BLaER1 (cell line): ENCODE measurements at regions not wholly inside any gene's neighbourhood (a gene's known extent, or its start where the extent isn't known, plus 50 kb on each side); places are given as distances from the start of the nearest gene placed in this dataset.

Experiments
- H3K27ac ChIP-seq: shearing (Covaris generic); formaldehyde crosslinking; 2 replicates; pipeline ENCODE4 v1.8.1; 2022
- H3K27me3 ChIP-seq: shearing (Covaris generic); formaldehyde crosslinking; 2 replicates; pipeline ENCODE4 v1.8.1; 2022
- H3K36me3 ChIP-seq: shearing (Covaris generic); formaldehyde crosslinking; 2 replicates; pipeline ENCODE4 v1.8.1; 2022
- H3K4me1 ChIP-seq: shearing (Covaris generic); formaldehyde crosslinking; 2 replicates; pipeline ENCODE4 v1.8.1; 2022
- H3K4me2 ChIP-seq: shearing (Covaris generic); formaldehyde crosslinking; 2 replicates; pipeline ENCODE4 v1.8.1; 2022
- H3K4me3 ChIP-seq: shearing (Covaris generic); formaldehyde crosslinking; 2 replicates; pipeline ENCODE4 v1.8.1; 2022
- H3K9ac ChIP-seq: shearing (Covaris generic); formaldehyde crosslinking; 2 replicates; pipeline ENCODE4 v1.8.1; 2022
- H3K9me3 ChIP-seq: shearing (Covaris generic); formaldehyde crosslinking; 2 replicates; pipeline ENCODE4 v1.8.1; 2022
- H4K20me1 ChIP-seq: shearing (Covaris generic); formaldehyde crosslinking; 2 replicates; pipeline ENCODE4 v1.8.1; 2022
- Cebpa-rat ChIP-seq: shearing (Covaris generic); IDR thresholded peaks from 2 replicates; pipeline ENCODE4 v1.8.1; 2022

DNA sequence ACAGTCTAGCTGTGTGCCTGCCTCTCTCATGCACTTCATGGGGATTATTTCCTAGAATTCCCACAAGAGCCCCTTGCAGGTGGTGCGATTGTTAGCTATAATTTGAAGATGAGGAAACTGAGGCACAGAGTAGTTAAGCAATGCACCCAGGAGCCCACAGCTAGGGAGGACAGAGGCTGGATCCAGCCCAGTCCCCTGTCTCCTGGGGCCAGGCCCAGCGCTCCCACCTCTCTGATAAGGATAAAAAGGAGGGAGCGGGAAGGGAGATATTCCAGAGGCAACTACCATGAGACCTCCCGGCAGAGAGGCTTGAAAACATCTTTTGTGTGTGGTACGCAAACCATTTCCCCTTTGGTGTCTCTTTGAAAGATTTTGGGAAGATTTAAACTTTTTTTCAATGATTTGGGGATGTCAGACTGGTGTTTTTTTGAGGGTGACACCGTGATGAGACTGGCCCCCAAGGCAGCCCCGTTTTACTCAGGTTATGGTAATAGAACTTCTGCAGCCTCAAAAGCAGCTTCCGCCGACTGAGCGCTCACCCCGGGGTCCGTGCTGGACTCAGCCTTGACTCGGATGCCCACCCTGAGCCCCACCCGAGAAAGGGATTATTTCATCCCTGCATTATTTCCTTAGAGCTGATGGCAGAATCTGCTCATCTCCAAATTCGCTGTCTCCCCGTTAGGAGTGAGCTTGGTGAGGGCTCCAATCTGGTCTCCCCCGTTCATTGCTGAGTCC lies 144.7 kb upstream of the IER5L start:
- Histone ChIP-seq H3K27ac (0 out of 2 replicates have a peak overlapping the region, but pooled peaks have one; percentile 31), H3K4me3 (no peak overlapping the region)

DNA sequence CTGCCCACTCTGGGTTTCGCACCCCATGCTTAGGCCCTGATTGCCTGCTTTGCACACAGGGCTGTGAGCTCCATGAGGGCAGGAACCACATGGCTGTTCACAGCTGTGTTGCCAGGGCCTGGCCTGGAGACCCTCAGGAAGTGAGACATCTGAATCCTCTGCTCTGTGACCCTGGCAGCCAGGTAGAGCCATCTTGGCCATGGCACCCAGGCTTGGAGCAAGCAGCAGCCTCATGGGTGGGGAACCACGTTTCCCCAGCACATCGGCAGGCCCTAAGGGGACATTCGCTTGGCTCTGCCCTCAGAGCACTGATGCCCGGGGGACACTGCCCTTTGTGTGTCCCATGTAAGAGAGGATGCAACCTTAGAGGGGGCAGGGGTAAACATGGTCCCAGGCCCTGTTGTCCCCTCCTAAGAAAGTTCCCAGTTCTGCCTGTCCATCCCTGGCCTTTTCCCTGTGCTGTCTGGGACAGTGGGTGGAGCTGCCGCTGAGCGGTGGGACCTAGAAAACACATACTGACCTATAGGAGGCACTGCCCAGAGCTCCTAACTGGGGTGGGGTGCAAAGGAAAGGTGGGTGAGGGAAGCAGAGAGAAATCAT lies 144.1 kb upstream of the IER5L start:
- H3K4me2 ChIP-seq, result peak overlapping the region; percentile 100
- H3K9ac ChIP-seq, result 0 out of 2 replicates have a peak overlapping the region, but pooled peaks have one; percentile 3

More for the DNA sequence above, 144.7 kb upstream of the IER5L start:
- Histone ChIP-seq H3K27me3 (no peaks in the 10 kb centered on the region), H4K20me1 (no peaks in the 10 kb centered on the region), H3K9ac (peak overlapping the region; percentile 3; the same call in 1 of the 2 replicates), H3K9me3 (no peaks in the 10 kb centered on the region), H3K4me1 (peaks cover 69% of the 10 kb centered on the region), H3K36me3 (no peaks in the 10 kb centered on the region), H3K4me2 (no peak overlapping the region)
- no peak for TF ChIP-seq Cebpa-rat

GRCh38 chr9:129321286-129322021 lies 143.4 kb upstream of the IER5L start:
- Histone ChIP-seq H3K4me2 (peak overlapping the region; percentile 100), H3K4me3 (peak overlapping the region; percentile 66), H3K9ac (peak overlapping the region; percentile 79)

More for the DNA sequence above, 144.1 kb upstream of the IER5L start:
- no peaks in the 10 kb centered on the region for H3K36me3 ChIP-seq
- H3K4me1 ChIP-seq, result peaks cover 69% of the 10 kb centered on the region
- no peaks in the 10 kb centered on the region for H3K27me3 ChIP-seq
- H3K4me3 ChIP-seq, result no peak overlapping the region
- no peak for TF ChIP-seq Cebpa-rat
- no peaks in the 10 kb centered on the region for H4K20me1 ChIP-seq
- peak overlapping the region; percentile 92 for H3K27ac ChIP-seq
- H3K9me3 ChIP-seq, result no peaks in the 10 kb centered on the region

DNA sequence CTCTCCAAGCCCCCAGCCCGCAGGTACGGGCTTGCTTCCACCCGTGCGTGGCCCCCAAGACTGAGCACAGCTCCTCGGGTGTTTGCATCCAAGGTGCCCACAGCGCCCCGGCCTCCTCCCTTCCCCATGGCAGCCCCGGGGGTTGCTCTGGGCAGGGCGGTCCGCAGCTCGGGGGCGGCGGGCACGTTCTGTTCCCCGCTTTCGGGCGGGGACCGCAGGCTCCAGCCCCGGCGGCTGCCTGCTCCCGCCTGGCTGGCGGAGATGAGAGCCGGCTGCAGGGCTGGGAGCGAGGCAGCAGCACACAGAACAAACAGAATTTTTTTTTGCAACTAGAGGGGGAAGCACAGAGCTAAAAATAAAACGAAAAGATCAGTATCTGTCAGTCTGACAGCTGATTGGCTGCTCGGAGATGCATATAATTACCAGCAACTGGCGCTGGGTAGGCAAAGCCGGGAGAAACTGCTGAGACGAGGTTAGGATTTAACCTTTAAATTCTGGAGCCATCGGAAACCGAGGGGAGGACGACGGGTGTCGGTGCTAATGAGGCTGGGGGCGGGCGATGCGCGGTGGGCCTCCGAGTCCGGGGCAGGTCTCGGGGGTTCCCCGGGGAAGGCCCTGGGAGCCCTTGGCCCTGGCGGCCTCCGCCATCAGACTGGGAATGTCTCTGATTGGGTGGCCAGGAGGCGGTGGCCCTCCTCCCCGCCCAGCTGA lies 142.7 kb upstream of the IER5L start:
- Histone ChIP-seq H3K27me3 (no peaks in the 10 kb centered on the region), H3K4me1 (peaks cover 64% of the 10 kb centered on the region), H4K20me1 (no peaks in the 10 kb centered on the region), H3K36me3 (no peaks in the 10 kb centered on the region), H3K4me3 (peak overlapping the region; percentile 66), H3K9me3 (no peaks in the 10 kb centered on the region), H3K9ac (peak overlapping the region; percentile 79), H3K27ac (peak overlapping the region; percentile 92), H3K4me2 (peak overlapping the region; percentile 100)
- TF ChIP-seq Cebpa-rat, result no peak

More at GRCh38 chr9:129321286-129322021, 143.4 kb upstream of the IER5L start:
- Histone ChIP-seq H3K36me3 (no peaks in the 10 kb centered on the region), H3K27me3 (no peaks in the 10 kb centered on the region), H3K9me3 (no peaks in the 10 kb centered on the region), H3K4me1 (peaks cover 67% of the 10 kb centered on the region), H3K27ac (peak overlapping the region; percentile 92), H4K20me1 (no peaks in the 10 kb centered on the region)
- no peak for TF ChIP-seq Cebpa-rat

GRCh38 chr9:129319938-129320481 lies 141.9 kb upstream of the IER5L start:
- H3K4me3 ChIP-seq, result peak overlapping the region; percentile 66
- H3K36me3 ChIP-seq, result no peaks in the 10 kb centered on the region
- H3K4me2 ChIP-seq, result peak overlapping the region; percentile 100
- peak overlapping the region; percentile 79 for H3K9ac ChIP-seq
- H3K9me3 ChIP-seq, result no peaks in the 10 kb centered on the region
- H3K4me1 ChIP-seq, result peaks cover 60% of the 10 kb centered on the region
- TF ChIP-seq Cebpa-rat, result no peak
- H3K27ac ChIP-seq, result peak overlapping the region; percentile 92
- H3K27me3 ChIP-seq, result no peaks in the 10 kb centered on the region
- no peaks in the 10 kb centered on the region for H4K20me1 ChIP-seq

GRCh38 chr9:129319076-129319937 lies 141.2 kb upstream of the IER5L start:
- Histone ChIP-seq H3K36me3 (no peaks in the 10 kb centered on the region), H3K4me3 (no peak overlapping the region), H3K27ac (peak overlapping the region; percentile 92), H3K4me1 (peaks cover 54% of the 10 kb centered on the region), H4K20me1 (no peaks in the 10 kb centered on the region), H3K9me3 (no peaks in the 10 kb centered on the region), H3K9ac (peak overlapping the region; percentile 79; the same call in 1 of the 2 replicates), H3K27me3 (no peaks in the 10 kb centered on the region), H3K4me2 (peak overlapping the region; percentile 100)
- no peak for TF ChIP-seq Cebpa-rat

DNA sequence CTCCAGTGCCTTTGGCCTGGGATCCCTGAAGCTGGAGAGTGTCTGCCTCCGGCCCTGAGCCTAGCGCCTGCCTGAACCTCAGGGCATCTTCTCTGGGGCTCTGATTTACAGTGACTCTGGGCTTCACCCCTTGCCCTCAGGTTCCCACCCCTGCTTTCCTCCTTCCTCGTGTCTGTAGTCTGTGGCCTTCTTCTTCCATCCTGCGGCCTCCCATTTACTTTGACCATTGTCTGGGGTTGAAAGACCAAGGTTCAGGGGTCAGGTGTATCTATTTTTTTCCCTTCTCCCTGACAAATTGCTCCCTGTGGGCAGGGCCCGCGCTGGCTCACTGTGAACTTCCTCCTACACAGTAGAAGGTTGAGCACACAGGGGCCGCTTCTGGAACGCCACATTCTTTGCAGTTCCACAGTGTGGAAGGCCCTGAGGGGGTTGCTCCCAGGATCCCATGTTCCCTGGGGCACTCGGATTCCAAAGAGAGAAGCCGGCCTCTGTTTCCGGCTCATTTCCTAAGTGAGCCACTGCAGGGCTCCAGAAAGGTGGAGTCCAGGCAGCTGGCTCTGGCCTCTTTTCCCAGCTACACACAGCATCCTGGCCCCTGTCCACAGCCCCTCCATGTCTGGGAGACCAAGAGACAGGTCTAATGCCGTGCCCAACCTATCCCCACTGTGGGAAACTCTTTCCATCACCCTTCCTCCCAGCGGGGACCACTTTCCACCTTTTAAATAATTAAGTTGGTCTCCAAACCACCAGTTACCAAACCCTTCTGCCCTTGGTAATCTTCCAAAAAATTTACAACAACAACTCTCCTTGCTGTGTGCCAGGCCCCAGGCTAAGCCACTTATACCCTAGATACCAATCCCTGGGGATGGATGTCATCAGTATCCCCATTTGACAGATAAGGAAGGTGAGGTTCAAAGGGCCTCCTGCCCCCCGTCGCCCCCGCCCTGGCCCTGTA lies 140.3 kb upstream of the IER5L start:
- H3K27me3 ChIP-seq, result no peaks in the 10 kb centered on the region
- H3K36me3 ChIP-seq, result no peaks in the 10 kb centered on the region
- no peaks in the 10 kb centered on the region for H3K9me3 ChIP-seq
- TF ChIP-seq Cebpa-rat, result no peak
- no peak overlapping the region for H3K27ac ChIP-seq
- peaks cover 59% of the 10 kb centered on the region for H3K4me1 ChIP-seq
- no peaks in the 10 kb centered on the region for H4K20me1 ChIP-seq
- H3K4me2 ChIP-seq, result peak overlapping the region; percentile 35
- no peak overlapping the region for H3K9ac ChIP-seq
- no peak overlapping the region for H3K4me3 ChIP-seq
